A673 (cell line): ENCODE measurements at regions not wholly inside any gene's neighbourhood (a gene's known extent, or its start where the extent isn't known, plus 50 kb on each side); places are given as distances from the start of the nearest gene placed in this dataset.

Experiments
- CTCF ChIP-seq: fragments of 300-800, 200-600 bp; sonication (generic); conservative IDR thresholded peaks from 2 replicates; pipeline ENCODE4 v1.5.1; 2017; ENCODE audit warnings: low read depth, mild to moderate bottlenecking, antibody characterized with exemption, low read length, moderate library complexity, mixed read lengths
- EZH2 ChIP-seq: fragments of 200-600 bp; sonication (generic); IDR thresholded peaks from 2 replicates; pipeline ENCODE4 v1.6.1; 2017; ENCODE audit warnings: borderline replicate concordance, low read depth, mild to moderate bottlenecking, mixed read lengths, antibody characterized with exemption, low read length; ENCODE audit not compliant: poor library complexity, severe bottlenecking

GRCh38 chr18:50458366-50458765 is 83.5 kb downstream of the SKA1 start:
- no peak for TF ChIP-seq CTCF
- no peak for TF ChIP-seq EZH2
